GM21390 (cell line): ENCODE measurements at regions not wholly inside any gene's neighbourhood (a gene's known extent, or its start where the extent isn't known, plus 50 kb on each side); places are given as distances from the start of the nearest gene placed in this dataset.

Experiments used
- ATAC-seq: cut with Tn5 transposase; IDR thresholded peaks from one replicate; pipeline ENCODE4 v1.9.1; 2021; ENCODE audit not compliant: unreplicated experiment

DNA sequence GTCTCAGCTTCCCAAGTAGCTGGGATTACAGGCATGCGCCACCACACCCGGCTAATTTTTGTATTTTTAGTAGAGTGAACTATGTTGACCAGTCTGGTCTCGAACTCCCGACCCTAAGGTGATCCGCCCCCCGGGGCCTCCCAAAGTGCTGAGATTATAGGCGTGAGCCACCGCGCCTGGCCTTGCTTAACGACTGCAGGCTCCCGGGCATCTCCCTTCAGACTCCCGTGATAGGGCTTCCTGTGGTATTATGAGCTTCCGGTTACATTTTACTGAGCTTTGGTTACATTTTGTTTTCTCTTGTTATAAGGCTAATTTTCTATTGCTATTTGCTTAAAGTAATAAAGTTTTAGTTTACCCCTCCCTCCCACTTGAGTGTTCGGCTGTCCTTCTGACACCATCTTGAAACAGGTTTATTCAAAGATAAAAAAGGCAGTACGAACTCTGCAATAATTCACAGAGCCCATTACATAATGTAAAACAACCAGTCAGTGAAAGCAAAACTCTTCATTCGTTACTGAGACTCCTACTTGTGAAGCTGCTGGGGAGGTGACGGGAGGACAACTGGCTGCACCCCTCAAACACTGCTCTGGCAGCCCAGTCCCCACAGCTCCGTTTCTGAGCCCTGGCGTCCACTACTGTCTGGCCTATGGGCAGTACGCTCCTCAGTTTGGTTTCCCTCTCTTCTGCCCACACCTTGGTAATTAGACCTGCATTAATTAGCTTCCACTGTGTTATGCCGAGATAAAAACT is 795.7 kb upstream of the SLIT2 start:
- no peak for ATAC-seq

DNA sequence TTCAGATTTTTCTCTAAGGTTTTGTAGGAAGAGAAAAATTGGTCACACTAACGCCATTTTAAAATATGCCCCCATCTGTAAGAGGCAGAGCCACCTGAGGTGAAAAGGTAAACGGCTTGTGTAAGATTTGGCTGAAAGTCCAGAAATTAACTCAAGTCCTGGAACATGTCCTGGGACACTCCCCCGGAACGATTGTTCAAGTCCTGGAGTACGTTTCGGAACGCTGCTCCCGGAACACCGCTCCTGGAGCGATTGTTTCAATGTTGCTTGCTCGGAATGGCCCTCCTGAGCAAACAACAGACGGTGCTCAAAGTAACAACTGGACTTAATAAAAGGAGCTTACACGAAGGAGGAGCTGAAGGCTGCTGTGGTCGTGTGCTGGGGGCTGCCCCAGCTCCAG is 796.5 kb upstream of the SLIT2 start:
- ATAC-seq: no peak

DNA sequence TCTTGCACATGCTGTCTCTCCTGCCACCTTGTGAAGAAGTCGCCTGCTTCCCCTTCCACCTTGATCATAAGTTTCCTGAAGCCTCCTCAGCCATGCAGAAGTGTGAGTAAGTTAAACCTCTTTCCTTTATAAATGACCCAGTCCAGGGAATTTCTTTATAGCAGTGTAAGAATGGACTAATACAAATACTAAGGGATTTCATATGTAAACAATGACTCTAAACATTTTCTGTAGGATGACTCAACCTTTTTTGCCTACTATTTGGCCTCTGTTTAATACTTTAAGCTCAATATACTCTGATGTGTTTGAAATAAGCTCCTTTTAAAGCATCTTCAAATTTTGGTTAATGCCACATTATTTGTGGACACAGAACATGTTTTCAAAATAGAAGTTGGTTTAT is 813.5 kb upstream of the SLIT2 start:
- ATAC-seq: no peak

DNA sequence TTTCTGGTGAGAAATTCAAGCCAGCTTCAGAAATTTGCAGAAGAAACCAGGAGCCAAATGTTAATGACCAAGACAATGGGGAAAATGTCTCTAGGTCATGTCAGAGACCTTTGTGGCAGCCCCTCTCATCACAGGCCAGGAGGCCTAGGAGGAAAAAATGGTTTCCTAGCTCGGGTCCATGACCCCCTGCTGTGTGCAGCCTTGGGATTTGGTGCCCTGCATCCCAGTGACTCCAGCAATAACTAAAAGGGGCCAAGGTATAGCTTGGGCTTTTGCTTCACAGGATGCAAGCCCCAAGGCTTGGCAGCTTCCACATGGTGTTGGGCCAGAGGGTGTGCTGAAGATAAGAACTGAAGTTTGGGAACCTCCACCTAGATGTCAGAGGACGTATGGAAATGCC is 814.7 kb upstream of the SLIT2 start:
- no peak for ATAC-seq

DNA sequence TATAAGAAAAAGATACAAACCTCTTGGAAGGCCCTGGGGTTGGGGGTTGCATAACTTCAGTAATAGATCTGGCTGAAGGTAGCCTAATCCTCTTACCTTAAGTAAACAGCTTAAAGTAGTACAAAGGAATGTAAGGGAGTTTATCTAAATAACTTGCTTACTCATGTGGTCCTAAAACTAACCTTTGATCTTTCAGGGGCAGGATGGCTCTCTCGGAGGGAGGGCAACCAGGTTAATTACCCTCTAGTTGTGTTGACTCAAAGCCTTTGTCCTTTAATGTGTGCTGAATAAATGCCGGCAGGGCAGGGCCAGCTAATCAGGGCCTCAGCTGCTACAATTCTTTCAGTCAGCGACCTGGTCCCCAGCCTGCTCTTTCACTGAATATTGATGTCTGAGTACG is 822.0 kb upstream of the SLIT2 start:
- ATAC-seq: no peak

DNA sequence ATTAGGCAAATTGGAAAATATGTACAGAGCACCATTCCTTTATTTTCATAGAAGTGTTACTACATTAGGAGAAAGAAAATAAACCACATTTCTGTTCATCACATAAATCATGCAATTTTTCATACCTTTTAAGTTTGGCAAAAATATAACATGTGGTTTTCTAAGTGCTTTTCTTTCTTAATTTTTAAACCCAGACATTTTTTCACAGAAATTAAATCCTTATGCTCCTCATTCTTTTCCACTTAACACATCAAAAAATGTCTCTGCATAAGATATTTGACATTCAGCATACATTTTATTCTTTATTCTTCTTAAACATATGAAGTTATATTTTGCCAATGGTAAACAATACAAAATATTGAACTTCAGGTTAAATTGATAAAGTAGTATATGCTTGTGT is 826.6 kb upstream of the SLIT2 start:
- no peak for ATAC-seq

DNA sequence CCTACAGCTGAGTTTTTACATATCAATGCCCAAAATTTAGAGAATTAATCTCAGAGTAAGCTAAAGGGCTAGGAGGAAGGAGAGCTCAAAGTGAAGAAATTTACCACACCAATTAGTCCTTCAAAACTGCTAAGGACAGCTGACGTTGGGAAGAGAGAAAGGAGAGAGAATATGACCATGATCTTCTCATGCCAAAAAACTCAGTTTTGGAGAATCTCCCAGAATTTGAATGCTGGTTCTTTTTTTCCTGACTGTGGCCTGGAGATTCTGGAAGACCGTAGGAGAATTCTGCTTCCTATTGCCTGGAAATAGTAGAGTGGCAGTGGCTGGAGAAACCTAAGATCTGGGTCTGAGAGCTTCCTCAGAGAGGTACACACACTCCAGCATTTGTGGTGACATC is 834.4 kb upstream of the SLIT2 start:
- ATAC-seq: no peak

DNA sequence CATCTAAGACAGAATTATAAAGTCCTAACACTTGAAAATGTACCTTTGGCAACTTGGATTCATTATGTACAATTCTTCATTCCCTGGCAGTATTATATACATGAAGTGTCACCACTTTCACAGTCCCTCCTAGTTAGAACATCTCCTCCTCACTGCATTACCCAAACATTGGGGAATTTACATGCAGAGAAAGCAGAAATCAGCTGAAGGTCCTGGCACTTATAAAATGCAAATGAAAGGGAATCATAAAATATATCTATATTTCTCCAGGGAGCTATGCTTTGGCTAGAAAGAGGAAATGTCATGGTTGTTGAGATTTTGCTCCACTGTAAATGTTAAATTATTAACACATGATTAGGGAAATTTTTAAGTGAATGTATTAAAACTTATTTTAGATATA is 835.6 kb upstream of the SLIT2 start:
- no peak for ATAC-seq

DNA sequence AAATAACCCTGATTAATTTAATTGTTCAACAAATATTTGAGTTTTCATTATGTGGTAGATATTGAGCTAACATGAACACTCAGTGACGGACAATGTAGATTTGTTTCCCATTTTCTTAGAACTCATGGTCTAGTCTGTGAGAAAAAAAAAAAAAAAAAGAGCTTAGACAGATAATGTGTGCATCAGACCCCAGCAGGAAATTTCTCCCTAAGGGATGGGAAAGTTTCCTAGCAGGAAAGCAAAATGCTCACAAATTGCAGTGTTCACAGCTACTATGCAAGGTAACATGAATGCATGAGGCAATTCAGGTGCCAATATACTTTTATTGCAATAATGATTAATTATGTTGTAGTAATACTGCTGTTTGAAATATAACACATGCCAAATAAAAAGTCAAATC is 843.2 kb upstream of the SLIT2 start:
- ATAC-seq: no peak

DNA sequence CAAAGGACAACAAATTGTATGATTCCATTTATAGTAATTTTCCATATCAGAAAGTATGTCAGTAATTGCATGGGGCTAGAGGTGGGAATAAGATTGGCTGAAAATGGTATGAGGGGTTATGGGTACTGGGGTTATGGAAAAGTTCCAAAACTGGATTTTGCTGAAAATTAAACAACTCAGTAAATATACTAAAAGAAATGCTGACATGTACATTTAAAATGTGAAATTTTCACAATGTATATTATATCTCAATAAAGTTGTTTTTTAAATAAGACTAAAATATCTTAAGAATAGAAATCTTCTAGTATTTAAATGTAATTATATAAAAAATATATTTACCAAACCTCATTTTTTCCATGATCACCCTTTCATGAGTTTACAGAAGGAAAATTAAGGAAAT is 844.9 kb upstream of the SLIT2 start:
- ATAC-seq: no peak

DNA sequence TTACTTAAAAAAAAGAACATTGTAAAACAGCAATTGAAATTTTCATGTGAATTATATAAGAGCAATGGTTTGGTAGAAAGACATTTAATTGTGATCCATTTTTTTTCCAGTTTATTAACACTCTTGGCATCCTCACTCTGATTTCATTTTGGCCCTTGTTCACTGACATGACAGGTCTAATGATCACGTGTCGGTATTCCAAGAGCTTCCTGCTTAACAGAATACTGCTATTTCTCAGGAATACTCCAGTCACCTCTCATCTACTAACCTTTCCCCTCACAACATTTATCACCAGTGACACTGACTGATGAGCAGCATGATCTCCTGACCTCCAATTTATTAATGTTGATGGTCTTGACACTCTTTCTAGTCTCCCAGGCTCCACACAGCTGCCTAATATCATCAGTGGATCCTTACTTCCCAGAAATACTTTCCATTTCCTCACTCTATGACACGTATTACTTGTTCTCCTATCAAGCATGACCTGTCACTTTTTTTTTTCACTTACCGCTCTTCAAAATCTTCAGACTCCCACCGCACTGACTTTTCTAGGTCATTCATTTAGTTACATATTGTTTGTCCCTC is 847.8 kb upstream of the SLIT2 start:
- no peak for ATAC-seq

DNA sequence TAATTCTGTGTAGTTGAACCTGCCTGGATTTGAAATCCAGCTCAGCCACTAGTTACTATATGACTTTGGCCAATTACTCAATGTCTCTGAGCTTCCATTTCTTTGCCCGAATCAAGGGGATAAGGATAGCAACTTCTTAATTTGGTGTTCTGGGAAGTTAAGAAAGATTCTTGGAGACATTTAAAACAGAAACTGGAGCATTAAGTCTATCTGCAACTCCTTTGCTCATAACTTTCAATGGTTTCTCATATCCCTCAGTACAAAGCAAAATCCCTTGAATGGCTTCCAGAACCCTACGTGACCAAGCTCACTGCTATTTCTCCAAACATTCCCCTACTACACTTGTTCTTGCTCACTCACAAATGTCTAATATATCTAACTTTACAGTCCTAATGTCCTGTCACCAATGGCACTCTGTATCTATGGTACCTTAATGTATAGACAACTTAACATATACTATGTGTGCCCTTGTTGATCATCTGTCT is 849.1 kb upstream of the SLIT2 start:
- ATAC-seq: no peak

DNA sequence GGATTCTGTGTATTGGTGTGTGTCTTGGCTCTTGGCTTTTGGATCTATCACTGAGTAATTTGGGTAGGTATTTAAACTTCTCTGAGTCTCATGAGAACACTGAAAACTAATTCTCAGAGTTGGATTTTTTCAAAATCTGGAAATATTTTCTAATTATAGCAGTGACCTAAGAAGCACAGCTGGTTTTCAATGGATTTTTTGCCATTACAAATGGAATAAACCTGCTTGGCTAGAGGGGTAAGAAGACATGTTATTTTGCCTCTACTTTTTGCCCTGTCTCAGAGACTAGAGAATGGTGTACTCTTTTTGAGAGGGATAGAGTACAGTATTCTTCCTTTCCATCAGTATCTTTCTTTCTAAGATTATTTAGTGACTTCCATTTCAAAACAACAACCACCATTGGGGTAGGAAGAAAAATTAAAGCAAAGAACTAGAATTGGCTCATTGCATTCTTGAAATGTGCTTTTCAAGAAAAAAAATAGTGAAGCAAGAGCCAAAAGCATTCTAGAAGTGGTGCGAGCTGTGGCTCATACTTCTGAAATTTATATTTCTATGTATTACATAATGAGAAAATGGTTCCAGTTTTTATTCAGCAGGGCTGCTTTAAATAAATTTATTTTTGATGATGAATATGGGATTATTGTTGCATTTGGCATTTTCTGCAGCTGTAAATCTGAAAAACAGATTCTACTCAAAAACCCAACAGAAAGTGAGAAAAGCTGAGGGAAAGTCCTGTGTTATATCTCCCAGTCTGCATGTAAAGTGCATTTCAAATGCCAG is 850.2 kb upstream of the SLIT2 start:
- no peak for ATAC-seq

DNA sequence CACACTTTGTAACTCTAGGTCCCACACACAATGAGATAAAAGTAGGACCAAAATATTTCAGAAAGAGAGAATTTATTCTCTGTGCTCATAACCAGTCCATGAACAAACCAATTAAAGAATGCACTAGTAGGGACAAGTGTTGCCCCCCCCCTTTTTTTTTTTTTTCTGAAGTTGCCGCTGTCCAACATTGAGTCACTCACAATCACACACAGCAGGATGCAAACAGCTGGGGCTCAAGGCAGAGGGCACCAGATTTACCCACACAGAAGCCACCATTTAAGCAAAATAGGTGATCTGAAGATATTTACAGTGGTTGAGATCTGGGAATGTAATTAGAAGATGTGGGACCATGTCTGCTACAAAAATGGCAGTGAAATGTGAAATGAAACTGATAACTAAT is 850.9 kb upstream of the SLIT2 start:
- no peak for ATAC-seq

DNA sequence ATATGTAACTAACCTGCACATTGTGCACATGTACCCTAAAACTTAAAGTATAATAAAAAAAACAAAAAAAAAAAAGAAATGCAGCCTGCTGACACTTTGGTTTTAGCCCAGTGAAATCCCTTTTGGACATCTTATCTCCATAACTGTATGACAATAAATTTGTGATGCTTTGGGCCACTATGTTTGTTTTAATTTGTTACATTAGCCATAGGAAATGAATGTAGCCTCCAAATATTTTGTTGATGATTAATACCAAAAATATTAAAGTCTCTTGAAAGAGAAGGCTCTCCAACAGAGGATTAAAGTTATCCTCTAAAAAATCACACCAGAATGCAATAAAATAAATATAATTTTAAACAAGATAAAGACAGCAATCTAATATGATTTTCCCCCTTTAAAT is 852.7 kb upstream of the SLIT2 start:
- ATAC-seq: no peak

DNA sequence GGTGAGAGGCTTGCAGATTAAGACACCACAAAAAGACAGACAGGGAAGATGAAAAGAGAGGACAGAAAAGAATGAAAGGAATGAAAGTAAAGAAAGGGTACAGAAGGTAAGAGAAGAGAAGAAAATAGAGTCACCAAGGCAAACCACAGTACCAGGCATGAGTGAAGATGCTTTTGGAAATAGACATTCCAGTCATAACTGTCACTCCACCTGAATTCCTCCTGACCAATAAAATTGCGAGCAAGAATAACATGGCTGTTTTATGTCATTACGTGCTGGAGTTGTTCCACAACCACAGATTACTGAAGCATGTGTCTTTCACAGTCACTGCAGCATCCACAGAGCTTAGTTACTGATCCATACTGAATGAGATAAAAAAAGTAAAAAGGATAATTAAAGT is 864.9 kb upstream of the SLIT2 start:
- ATAC-seq: no peak

DNA sequence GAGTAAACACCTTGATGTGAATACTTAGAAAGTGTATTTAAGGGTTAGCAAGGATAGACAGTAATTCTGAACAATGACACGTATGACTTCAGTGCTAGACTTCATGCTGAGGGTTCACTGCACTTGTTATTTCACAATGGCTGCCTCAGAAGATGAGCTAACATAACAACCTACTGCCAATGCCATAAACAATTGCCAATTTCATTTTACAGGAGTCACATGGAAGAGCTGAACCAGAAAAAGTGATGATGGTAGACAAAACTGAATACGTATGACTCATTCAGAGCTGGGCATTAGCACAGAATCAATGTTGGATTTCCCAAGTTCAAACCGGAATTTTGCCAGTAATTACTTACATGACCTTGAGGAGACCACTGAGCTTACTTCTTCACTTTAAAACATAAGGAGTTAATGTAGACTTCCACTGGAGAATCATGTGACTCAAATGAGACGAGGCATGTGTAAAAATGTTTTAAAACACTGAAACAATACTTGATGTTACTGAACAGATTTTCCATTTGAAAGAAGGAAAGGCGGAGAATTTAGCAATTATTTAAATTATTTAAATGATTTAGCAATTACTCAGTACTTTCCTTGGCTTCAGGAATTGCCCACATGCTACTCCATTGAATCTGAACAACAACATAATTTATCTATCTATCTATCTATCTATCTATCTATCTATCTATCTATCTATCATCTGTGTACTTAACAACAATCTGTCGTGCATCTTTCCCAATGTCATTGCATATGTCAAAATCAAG is 868.5 kb upstream of the SLIT2 start:
- ATAC-seq: no peak

DNA sequence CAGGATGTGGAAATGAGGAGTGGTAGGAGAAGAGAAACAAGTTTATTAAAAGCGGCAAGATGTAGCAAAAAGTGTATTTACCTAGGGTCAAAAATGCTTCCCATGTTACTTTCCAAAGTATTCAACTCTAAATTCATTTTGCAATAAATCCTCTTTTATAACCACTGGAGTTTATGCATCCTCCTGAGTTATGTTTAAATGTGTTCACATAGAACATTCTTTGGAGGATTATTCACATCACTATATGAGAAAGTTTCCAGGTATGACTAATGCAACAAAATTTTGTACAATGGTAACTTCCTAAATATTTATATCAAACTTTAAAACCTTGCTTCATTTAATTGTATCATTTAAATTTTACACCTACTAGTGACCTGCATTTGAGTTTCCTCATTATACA is 870.6 kb upstream of the SLIT2 start:
- ATAC-seq: no peak

DNA sequence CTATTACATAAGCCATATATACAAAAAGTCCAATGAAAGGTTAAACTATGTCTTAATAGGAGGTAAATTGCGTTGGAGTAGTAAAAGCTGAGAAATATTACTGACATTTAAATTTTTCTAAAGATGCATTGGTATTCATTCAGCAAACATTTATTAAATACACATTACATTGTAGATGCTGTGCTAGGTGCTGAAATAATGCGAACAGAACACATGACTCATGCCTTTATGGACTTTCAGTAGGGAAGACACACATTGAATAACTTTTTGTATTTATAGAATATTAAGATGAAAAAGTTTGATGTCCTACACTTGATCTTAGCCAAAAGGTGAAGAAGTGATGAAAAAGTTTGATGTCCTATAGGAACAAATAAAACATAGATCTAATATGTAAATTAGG is 871.1 kb upstream of the SLIT2 start:
- no peak for ATAC-seq

DNA sequence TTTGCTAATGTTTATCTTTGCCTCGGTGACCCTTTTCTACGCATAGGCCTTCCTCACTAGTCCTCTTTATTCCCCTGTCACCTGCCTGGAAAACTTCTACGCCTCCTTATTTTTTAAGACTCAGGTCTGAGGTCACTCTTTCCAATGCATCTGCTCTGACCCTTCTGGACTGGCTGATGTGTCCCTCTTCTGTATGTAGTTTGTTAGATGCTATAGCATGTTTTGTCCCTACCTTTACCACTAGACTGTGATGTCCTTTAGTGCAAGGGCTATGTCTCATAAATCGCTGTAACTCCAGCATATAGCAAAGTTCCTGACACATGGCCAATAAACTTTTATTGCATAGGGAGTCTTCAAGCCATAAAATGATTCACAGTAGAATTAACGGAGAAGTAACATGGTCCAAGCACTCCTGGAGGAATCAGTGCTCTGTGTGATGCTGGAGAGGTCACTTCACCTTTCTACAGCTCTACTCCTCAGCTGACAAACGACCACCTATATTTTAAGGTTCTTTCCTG is 872.5 kb upstream of the SLIT2 start:
- ATAC-seq: no peak

DNA sequence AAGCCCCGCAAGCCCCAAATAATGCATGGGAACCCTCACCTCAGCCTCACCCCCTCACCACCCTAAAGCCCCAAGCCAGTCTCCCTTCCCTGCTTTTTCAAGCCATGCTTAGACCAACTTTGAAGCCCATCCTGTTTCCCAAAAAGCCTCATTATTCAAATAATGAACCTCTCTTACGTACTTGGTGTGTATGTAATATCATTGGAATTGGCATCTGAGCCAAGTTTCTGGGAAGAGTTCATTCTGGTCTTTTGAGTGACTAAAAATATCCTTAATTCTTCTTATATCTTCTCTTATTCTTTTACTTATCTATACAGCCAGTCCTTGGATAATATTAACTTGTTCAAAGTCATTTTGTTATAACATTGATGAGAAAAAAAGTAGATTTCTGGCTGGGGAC is 875.8 kb upstream of the SLIT2 start:
- no peak for ATAC-seq
